GM10266 (cell line): ENCODE measurements at regions not wholly inside any gene's neighbourhood (a gene's known extent, or its start where the extent isn't known, plus 50 kb on each side); places are given as distances from the start of the nearest gene placed in this dataset.
"Not testable (repeated sequence)": the region's sequence is repeated elsewhere in the genome, so short reads cannot be mapped to it uniquely, and the experiment has no call there.

Experiments used
- DNase-seq: peaks from one replicate; pipeline ENCODE4 v3.0.0; 2012; ENCODE audit errors: extremely low spot score
- CTCF ChIP-seq: IDR thresholded peaks from 2 replicates; pipeline ENCODE4 v1.5.1; 2012; ENCODE audit warnings: mild to moderate bottlenecking, low read depth; ENCODE audit not compliant: control insufficient read depth, insufficient read depth; ENCODE audit errors: missing control alignments

- TF ChIP-seq CTCF, result no peak
- no peak for DNase-seq
Measured at GRCh38 chr1:111063595-111063994, 76.3 kb downstream of the DRAM2 start.

GRCh38 chr1:111062624-111063023 is 77.3 kb downstream of the DRAM2 start:
- no peak for DNase-seq
- no peak for TF ChIP-seq CTCF

- DNase-seq, result no peak
- no peak for TF ChIP-seq CTCF
Measured at GRCh38 chr1:111062081-111062480, 77.8 kb downstream of the DRAM2 start.

- DNase-seq, result no peak
- TF ChIP-seq CTCF, result no peak
Measured at GRCh38 chr1:111054656-111055055, 85.2 kb downstream of the DRAM2 start.

- no peak for DNase-seq
- TF ChIP-seq CTCF, result no peak
Measured at GRCh38 chr1:111052246-111052645, 87.6 kb downstream of the DRAM2 start.

GRCh38 chr1:111048253-111048652 is 84.5 kb upstream of the LRIF1 start:
- DNase-seq, result not testable (repeated sequence)

GRCh38 chr1:111045033-111045722 is 81.5 kb upstream of the LRIF1 start:
- no peak for DNase-seq
- no peak for TF ChIP-seq CTCF
